Stimulated activated CD8-positive, alpha-beta memory T cell treated with anti-CD3 and anti-CD28 coated beads, Interleukin-12 subunit alpha, Interleukin-12 subunit beta, amount 100 ng/mL, for 4 hours (primary cell): ENCODE measurements at regions not wholly inside any gene's neighbourhood (a gene's known extent, or its start where the extent isn't known, plus 50 kb on each side); places are given as distances from the start of the nearest gene placed in this dataset.

Experiments
- DNase-seq: peaks from one replicate; pipeline ENCODE4 v3.0.0-alpha.2; 2020; ENCODE audit warnings: low read depth

- DNase-seq = no peak
Observed at GRCh38 chrX:51798701-51799100, 55.5 kb downstream of the GSPT2 start.

GRCh38 chrX:51802917-51803688 lies 59.9 kb downstream of the GSPT2 start:
- peak; percentile 29 for DNase-seq

- no peak for DNase-seq
Observed at GRCh38 chrX:51803833-51804232, 60.6 kb downstream of the GSPT2 start.

GRCh38 chrX:51804741-51805140 lies 61.5 kb downstream of the GSPT2 start:
- DNase-seq = no peak

DNA sequence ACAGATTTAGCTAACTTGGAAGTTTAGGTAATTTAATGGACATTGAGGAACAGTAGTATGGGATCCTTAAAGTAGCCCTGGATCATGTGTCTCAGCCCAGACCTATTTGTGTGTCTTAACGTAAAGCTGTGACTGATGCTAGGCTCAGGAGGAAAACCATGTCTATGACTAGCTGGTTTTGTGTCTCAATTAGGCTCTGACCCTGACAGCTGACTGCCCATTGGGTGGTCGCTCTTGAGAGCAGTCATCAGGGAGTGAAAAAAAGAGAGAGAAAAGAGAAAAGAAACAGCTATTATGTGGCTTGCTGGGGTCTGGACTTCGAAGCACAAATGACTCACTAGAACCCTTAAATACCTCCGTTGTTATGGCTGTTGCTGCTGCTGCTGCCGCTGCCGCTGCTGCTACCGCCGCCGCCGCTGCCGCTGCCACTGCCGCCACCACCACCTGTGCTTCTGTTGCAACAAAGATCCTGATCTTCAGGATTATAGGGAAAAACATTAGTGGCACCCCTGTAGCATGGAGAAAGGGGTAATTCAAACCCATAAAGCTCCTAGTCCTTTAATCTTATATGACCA lies 70.7 kb downstream of the GSPT2 start:
- no peak for DNase-seq

GRCh38 chrX:51824061-51824460 lies 69.4 kb upstream of the MAGED1 start:
- DNase-seq = no peak

- DNase-seq = no peak
Observed at GRCh38 chrX:51825436-51825835, 68.0 kb upstream of the MAGED1 start.

DNA sequence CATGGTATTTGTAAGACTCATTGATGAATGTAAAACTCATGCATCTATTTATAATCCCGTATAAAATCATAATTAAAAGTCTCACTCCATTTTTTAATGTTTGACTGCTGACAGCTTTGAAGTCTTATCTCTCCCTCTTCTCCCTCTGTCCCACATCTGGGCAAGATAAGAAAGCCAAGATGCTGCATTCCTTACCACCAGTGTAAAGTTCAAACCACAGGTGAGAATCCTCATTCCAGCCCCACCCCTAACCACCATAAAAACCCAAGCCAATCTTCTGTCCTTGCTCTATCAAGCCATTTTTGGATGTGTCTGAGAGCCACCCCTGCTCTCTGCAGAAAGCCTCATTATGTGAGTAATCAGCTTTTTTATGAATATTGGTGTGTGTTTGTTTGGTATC lies 59.3 kb upstream of the MAGED1 start:
- DNase-seq = no peak

GRCh38 chrX:51836823-51837222 lies 56.6 kb upstream of the MAGED1 start:
- no peak for DNase-seq

DNA sequence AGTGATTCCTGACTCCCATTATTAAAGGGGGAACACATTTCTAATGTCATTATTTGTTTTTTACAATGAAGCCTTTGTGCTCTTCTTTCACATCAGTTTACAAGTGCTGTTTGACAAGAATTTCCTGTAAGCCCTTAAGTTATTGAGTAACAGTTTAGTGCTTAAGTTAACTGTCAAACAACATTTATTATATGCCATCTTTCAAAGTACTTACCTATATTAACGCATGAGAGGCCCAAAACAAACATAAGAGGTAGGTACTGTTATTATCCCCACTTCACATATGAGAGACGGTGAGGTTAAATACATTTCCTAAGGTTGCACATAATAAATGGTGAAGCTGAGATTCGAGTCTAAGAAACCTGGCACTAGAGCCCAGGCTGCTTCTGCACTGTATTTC lies 56.0 kb upstream of the MAGED1 start:
- DNase-seq = no peak

GRCh38 chrX:51837921-51838320 lies 55.5 kb upstream of the MAGED1 start:
- no peak for DNase-seq
